ENCODE measurements at regions not wholly inside any gene's neighbourhood (a gene's known extent, or its start where the extent isn't known, plus 50 kb on each side); places are given as distances from the start of the nearest gene placed in this dataset.

DNA sequence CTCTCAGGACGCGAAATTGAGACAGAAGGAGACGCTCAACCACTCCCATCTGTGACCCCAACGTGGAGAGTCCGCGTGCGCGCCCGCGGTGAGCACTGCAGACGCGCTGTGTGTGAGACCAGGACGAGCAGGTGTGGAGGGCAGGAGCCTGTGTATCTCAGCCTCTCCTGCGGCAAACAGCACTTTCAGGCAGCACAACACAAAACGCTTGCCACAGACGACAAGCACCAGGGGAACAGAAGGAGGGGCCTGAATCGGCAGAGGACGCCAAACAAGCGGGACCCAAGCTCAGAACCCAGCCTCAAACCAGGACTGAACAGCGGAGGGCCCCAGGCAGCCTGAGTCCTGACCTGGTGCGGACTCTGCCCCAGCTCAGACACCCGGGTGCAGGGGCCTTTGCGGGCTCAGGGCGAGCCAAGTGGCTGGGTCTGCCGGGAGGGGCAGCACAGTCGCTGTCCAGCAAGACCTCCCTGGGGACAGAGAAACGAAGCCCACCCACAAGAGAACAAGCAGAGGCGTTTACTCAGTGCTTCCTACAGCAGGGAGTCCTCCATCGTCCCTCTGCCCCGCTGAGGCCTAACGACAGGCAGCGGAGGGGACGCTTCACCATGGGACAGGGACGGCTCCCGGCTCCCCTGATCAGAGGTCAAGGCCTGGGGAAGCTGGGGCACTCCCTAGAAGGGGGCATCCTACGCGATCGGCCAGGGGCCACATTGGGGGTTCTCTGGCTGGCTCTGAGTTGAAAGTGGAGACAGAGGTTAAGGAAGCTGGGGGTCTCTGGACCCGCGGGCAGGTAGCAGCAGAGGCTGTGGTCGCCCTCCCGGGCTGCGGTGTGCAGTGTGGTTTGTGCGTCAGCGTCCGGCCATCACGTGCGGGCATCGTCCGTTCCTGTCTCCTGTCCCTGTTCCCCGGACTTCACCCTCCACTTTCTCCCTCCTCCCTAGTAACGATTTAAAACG is 560.8 kb downstream of the BRD1 start:
- DNase-seq (ENCODE audit: low read depth in 4 of 4, low spot score in 2 of 4): no peak

DNA sequence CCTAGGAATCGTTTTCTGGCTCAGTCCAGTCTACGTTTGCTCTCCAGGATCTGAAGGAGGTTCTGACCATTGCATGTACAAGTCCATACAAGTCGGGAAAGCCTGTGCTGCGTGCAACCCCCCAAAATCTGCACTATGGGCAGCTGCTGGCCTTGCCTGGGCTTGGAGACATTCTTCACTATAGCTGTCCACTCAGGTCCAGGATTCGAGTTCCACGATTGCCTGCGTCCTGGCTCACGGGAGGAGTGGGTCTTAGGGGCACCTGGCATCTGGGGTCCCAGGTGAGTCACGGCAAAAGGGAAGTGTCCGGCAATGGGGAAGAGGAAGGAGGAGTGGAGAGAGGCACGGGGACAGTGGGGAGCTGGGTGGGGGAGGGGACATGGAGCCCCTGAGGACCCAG is 563.0 kb downstream of the BRD1 start:
- no peak for DNase-seq (ENCODE audit: low read depth in 4 of 4, low spot score in 2 of 4)

DNA sequence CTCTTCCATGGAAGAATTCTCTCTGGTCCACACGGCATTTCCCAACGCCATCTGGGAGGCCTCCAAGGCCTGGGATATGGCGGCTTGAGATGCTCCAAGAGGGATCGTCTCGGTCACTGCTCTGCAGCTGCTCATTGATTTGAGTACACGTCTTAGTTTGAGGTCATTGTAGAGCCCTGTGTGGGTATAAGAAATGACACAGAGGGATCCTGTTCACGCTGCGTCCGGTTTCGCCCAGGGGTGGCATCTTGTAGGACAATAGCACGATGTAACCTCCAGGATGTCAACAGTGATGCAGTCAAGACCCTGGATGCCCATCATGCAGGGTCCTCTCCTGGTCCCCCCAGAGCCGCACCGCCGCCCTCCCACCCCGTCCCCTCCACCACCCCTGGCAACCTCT is 564.6 kb downstream of the BRD1 start:
- DNase-seq (ENCODE audit: low read depth in 4 of 4, low spot score in 2 of 4): no peak

DNA sequence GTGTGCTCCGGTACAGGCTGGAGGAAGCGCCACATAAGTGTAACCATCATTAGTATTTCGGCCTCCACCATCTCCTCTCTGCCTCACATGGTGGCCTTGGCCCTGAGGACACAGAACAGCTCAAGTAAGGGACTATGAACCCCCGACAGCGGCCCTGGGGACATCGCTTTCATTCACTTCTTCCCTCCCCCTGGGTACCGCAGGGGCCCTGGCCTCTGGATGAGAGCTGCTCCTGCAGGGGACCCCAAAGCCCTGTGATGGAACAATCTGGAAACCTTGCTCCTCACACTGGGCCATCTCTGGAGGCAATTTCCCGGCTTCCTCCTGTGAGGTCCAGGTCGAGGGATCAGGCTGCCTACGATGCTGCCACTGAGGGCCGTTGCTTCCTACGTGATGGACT is 565.5 kb downstream of the BRD1 start:
- no peak for DNase-seq (ENCODE audit: low read depth in 4 of 4, low spot score in 2 of 4)

DNA sequence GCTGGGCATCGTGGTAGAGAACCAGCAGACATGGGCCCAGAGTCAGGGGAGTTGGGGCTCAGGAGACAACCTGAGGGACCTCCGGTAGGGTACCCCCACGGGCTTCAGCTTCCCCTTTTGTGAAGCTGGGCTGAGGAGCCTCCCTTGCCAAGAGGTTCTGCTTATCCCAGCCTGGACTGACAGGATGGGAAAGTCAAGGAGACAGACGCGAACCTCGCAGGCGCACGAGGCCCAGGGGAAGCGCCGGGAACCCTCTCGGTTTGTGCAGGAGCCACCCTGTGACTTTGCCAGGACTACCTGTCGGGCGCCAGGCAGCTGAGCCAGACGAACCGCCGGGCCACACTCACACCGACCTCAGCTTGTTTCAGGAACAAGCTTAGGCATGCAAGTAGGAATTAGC is 566.1 kb downstream of the BRD1 start:
- DNase-seq (ENCODE audit: low read depth in 4 of 4, low spot score in 2 of 4): no peak

DNA sequence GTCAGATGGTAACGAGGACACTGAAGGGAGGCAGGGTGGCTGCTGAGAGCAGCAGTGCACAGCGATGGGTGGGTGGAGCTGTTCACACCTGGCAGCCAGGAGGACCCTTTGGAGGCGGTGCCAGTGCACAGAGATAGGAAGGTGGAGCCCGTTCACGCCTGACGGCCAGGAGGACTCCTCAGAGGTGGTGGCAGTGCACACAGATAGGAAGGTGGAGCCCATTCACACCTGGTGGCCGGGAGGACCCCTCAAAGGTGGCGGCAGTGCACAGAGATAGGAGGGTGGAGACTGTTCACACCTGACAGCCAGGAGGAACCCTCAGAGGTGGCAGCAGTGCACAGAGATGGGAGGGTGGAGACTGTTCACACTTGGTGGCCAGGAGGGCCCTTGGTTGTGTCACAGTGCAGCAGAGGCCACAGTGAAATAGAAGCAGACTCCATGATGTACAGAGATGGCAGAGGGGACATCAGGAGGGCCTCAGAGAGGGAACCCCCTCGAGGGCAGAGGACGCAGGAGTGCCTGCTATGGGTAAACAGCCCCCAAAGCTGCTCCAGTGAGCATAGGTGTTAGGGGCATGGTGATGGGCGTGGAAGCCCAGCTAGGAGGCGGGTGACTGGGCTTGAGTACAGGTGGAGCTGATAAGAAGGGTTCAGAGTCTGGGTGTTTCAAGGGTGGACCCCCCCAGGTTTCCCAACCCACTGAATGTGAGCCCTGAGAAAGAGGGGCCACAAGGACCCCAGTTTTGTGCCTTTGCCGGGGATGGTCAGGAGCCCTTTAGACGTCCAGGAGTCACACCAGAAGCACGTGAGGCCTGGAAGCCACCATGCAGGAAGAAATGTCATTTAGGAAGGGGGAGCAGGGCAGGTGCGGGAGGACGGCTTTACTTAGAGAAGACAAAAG is 566.7 kb downstream of the BRD1 start:
- DNase-seq (ENCODE audit: low read depth in 4 of 4, low spot score in 2 of 4): no peak

DNA sequence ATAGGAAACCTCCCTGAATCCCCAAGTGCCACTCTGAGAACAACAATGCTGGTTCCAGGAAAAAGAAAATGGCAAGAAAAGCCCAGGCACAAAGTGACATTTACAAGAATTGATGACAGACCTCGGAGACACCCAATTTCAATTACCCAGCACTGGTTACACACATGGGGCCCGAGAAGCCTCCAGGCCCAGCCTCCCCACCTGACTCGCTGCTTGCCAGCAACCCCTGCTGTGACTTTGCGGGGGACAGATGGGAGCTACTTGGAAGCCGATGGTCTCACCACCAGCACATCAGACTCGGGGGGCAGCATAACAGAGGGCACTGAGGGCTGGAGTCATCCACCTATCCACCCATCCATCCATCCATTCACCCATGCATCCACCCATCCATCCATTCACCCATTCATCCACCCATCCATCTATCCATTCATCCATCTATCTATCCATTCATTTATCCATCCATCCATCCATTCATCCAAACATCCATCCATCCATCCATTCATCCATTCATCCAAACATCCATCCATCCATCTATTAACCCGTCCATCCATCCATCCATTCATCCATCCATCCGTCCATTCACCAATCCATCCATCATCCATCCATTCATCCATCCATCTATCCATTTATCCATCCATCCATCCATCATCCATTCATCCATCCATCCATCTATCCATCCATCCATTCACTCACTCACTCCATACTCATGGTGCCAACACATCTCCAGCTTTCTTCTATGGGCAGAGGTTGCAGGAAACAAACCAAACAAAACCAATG is 567.6 kb downstream of the BRD1 start:
- no peak for DNase-seq (ENCODE audit: low read depth in 4 of 4, low spot score in 2 of 4)

DNA sequence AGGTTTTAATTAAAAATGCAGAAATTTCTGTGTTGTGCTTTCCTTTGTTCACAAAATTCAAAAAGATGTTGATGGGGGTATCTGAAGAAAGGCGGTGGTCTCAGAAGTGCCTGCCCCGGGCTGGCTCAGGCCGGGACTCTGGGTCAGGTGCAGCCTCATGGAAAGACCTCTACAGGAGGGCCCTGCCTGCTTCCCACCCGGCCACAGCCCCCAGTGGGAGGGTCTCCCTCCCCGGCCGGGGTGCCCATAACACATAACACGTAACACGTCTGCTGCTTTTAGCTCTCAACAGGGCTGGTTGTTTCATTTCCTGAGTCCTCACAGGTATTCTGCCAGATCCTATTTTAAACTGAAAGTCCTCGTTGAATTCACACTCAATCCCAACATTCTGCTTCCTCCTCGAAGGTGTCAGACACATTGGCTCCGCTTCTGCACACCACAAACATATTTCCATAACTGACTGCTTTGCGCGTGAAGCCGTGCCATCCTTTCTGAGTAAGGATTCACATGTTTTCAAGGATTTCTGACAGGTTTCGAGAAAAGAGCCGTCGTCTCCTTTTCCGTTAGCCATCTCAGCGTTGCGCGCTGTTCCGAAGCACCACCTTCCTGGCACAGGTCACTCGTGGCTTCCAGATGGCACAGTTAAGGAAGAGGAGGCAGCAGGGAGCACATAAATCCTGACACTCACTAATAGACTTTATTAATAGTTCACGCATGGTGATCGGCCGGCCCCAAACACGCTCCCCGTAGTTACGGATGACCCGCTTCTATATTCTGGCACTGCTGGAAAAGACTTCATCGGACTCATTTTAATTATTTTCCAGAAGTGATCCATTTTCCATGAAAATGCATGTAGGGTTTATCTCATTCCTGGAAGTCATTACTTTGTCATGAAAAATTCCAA is 569.3 kb downstream of the BRD1 start:
- no peak for DNase-seq (ENCODE audit: low read depth in 4 of 4, low spot score in 2 of 4)

DNA sequence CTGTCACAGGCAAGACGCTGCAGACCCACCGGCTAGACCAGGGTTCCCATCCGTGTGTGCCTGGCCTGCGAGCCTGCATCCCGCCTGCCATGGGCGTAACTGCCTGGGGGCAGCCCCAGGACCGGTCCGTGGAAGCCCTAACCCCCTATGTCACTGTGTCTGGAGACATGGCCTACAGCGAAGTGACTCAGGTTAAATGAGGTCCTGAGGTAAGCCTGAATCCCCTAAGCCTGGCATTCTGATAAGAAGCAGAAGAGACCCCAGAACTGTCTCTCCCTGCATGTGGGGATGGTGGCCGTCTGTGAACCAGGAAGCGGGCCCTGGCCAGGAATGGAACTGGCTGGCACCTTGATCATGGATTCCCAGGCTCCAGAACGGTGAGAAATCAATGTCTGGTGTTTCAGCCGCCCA is 570.1 kb downstream of the BRD1 start:
- DNase-seq (ENCODE audit: low read depth in 4 of 4, low spot score in 2 of 4): no peak

DNA sequence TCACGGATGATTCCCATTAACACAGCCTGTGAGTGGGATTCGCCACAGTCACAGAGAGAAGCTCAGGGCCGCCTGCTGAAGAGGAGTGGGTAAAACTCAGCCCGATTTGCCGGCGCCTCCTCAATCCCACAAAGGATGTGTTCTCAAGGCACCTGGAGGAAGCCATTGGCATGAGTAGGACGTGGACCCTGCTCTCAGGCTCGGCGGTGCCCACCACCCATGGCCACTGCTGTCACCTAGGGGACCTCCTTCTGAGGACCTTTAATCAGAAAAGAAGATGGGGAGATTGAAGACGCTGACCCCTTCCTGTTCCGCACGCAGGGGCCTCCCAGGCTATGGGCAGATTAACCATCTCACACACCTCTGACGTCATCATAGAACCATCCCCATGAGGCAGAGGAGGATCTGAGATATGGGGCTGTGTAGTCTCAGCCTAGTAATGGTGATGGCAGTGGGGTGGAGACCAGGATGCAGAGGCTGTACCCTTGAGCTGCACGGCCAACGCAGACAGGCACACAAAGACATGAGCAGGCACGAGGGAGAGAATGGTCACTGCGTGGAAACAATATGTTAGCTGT is 571.8 kb downstream of the BRD1 start:
- no peak for DNase-seq (ENCODE audit: low read depth in 4 of 4, low spot score in 2 of 4)

DNA sequence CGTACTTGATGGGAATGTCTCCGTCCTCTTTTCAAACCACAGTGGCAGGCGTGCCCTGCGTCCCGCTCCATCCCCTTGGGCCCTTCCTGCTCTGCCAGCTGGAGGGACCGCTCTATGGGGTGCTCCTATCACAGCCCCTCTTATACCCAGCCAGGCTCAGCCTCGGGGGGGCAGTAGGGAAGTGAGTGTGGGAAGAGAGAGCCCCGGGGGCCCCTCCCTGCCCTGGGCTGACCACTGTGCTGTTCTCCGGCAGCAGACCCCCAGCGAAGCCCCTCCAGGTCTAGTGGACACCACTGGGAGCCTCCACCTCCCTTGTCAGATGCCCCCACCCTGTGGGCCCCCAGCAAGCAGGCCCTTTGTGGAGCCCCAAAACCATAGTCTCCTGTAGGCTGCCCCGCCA is 572.5 kb downstream of the BRD1 start:
- no peak for DNase-seq (ENCODE audit: low read depth in 4 of 4, low spot score in 2 of 4)

DNA sequence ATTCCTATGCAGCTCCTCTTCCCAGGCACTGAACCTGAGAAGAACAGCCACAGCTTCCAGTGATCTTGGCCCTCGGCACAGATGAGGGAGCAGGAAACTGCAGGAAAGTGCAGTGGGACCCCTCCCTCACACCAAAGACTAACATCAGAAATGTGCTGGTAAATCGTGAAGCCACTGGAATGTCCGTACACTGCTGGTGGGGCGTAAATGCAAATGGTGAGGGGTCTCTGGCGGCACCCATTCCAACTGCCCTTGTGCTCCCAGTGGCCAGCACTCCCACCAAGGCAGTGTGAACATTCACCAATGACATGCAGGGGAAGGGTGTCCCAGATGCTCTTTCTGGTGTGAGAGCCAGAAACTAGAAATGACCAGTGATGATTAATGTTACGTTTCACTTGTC is 574.0 kb downstream of the BRD1 start:
- no peak for DNase-seq (ENCODE audit: low read depth in 4 of 4, low spot score in 2 of 4)

DNA sequence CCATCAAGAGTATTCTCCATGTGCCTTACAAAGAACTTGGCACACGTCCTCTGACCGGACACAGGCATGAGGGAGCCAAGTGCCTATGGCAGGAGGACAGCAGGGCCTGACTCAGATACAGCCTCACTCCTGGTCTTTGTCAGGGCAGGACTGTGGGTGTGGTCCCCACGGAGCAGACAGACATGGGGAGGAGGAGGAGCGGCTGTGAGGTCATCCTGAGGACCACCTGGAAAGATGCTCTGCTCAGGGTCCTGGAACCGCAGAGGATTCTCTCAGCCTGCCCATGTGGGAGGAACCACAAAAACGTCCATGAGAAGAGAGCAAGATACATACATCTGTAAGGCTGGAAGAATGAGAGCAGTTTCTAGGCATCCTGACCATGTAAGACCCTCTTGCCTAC is 576.3 kb downstream of the BRD1 start:
- DNase-seq (ENCODE audit: low read depth in 4 of 4, low spot score in 2 of 4): no peak

DNA sequence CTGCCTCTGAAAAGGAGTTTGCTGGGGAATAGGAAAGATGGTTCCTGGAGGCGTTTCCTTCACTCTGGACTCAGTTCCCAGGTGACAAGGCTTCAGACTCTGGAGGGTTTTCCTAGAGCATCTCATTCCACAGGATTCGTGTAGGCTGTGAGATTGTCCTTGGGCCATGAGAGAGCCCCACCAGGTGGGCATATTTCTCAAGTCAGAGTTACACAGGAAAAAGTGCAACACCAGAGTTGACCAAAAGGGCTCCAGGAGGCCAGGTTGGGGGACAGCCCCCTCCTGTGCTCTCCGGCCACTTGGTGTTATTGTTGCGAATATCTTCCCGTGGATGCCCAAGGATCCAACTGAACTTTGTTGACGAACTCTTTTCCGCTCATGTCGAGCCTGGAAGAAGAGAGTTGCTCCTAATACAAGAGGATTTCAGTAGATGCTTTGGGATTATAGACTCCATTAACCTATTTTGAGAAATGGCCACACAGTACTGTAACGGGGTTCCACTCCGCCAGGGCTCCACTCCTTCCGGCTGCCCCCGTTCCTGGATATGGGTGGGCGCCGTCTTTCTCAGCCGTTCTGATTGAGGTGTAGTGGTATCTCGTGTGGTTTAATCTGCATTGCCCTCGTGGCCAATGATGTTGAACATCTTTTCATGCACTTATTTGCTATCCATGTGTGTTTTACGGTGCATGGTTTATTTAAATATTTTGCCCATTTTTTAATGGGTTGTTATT is 580.3 kb downstream of the BRD1 start:
- DNase-seq (ENCODE audit: low read depth in 4 of 4, low spot score in 2 of 4): no peak

DNA sequence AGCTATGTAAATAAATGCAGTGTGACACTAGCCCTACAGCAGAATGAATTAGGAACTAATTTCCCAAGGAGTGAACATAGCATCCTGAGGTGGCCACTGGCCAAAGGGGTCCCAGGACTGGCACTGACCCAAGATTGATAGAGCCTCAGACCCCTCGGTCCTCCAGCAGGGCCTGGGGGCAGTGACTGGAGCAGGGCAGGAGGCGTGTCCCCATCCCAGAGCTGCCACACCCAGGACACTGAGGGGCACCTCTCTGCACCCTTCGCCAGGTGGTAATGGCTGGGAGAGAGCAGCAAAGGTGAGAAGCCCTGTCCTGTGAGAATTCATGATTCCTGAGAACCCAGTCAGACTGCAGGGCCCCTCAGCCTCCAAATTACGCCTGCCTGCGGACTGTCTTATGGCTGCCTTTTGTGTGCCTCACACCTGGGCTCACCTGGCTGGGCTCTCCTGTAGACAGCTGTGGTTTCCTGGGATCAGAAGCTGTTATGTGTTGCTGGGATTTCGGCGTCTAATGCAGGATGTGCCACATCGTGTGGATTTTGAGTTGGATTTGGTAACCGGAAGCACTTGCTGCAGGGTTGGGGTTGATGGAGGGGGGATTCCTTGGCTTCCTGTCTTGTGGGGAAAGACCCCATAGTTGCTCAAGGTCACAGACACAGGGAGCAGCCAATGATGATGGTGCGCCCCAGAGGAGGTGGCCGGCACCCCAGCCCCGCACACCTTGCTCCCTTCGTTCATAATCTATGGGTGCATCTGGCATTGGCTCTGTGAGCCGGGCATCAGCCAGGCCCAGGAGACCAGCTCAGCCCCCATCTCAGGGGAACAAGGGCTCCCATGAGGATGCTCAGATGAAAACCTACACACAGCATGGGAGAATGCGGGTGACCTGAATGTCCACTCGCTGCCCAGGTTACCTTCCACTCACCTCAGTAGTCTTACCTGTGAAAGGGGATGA is 582.9 kb downstream of the BRD1 start:
- DNase-seq (ENCODE audit: low read depth in 4 of 4, low spot score in 2 of 4): no peak

DNA sequence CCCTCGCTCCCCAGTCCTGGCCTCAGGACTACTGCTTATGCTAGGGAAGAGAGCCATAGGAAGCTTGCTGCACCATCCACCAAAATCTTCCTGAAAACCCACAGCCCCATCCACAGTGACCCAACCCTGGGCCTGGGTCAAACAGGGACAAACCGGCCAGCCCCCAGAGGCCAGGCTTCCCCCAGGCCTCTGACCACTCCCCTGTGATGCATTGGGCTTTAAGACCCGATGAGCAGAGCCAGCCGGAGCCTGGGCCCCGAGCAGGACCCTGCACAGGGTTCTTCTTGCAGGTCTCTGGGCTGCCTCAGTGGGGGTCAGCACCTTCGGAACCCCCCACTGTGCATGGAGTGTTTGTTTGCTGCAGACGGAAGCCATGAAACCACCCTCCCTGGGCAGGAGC is 583.7 kb downstream of the BRD1 start:
- no peak for DNase-seq (ENCODE audit: low read depth in 4 of 4, low spot score in 2 of 4)

DNA sequence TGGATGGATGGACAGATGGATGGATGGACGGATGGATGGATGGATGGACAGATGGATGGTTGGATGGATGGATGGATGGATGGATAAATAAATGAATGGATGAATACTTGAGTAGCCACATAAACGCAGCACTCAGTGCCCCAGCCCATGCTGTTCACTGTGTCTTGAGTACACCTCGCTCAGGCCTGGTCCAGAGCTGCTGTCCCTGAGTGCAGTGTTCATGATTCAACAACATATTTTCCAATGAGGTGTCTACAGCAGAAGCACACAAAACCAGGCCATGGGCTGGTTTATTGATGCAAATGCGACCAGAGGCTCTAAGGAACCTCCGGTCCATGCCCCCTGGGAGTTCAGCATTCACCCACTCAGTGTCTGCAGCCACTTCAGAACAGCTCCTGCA is 584.3 kb downstream of the BRD1 start:
- DNase-seq (ENCODE audit: low read depth in 4 of 4, low spot score in 2 of 4): no peak

DNA sequence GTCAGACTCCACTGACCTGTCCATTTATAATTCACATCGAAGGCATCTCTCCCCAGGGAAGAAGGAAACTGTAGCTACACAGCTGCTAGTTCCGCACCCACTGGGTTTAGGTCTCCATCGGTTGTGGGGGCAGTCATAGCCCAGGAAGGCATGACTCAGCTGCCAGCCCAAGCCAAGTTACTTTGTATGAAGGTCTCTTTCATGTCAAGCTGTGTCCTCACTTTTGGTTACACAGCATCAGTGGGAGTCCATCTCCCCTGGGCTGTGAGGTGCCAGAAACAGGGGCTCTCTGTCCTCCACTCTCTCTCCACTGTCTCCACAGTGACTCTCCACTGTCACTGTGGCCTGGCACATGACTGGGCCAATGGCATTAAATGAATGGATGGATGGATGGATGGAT is 585.2 kb downstream of the BRD1 start:
- DNase-seq (ENCODE audit: low read depth in 4 of 4, low spot score in 2 of 4): no peak

All from left renal cortex interstitium (tissue), 4 donors.